GM18519 (cell line): ENCODE measurements at regions not wholly inside any gene's neighbourhood (a gene's known extent, or its start where the extent isn't known, plus 50 kb on each side); places are given as distances from the start of the nearest gene placed in this dataset.
"Not testable (repeated sequence)": the region's sequence is repeated elsewhere in the genome, so short reads cannot be mapped to it uniquely, and the experiment has no call there.

Experiments used
- ATAC-seq: cut with Tn5 transposase; IDR thresholded peaks from one replicate; pipeline ENCODE4 v1.9.1; 2021; ENCODE audit warnings: mild to moderate bottlenecking, moderate library complexity; ENCODE audit not compliant: unreplicated experiment, low FRiP score

DNA sequence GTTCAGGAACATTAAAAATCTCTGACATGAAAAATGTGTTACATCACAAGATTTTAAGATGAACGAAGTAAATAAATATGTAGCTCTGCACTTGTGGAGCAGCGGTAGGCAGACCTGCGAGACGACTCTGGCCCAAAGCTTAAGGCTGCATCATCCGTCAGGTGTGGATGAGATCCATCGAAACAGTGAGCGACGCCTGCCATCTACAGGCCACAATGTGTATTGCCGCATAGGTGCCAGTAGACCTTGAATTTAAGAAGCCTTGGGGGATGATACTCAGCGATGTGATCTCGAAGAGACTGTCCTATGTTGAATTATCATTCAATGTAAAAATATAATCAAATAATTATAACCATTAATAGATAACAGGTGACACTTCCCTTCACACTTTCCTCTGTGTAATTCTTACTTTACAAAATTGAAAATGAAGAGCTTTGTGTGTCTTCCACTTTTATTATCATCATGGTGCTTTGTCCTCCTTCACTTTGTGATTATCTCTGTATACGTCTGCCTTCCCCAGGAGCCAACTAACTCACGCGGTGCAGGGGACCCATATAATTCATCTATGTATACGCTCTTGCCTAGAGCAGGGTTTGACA lies 851.0 kb downstream of the RAB28 start:
- peak; percentile 98 for ATAC-seq

GRCh38 chr4:12615822-12616221 lies 868.3 kb downstream of the RAB28 start:
- ATAC-seq, result no peak

DNA sequence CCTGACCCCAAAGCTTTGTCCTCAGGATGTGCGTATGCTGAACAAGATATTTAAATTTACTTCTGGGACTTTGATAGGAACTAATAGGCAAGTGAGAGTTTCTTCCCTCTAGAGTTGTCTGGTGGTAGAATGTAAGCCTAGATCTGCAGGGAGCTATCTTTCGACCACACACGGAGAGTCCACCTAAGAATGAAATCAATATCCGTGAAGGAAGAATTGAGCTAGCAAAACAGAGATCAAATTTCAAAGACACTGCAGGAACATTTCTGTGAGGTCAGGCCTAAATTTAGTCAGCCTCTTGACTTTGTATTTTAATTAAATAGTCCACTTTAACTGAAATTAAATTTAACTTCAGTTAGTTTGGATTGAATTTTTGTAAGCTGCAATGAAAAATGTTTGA lies 871.3 kb downstream of the RAB28 start:
- no peak for ATAC-seq

GRCh38 chr4:12609212-12609875 lies 874.8 kb downstream of the RAB28 start:
- not testable (repeated sequence) for ATAC-seq

DNA sequence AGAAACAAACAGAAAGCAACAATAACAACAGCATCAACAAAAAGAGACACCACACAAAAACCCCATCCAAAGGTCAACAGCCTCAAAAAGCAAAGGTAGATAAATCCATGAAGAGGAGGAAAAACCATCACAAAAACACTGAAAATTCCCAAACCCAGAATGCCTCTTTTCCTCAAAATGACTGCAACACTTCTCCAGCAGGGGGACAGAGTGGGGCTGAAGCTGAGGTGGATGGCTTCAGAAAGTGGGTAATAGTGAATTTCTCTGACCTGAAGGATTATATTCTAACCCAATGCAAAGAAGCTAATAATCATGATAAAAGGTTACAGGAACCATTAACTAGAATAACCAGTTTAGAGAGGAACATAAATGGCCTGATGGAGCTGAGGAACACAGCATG lies 888.2 kb downstream of the RAB28 start:
- no peak for ATAC-seq

- ATAC-seq, result no peak
Observed at GRCh38 chr4:12595489-12595888, 888.7 kb downstream of the RAB28 start.

- no peak for ATAC-seq
Observed at GRCh38 chr4:12588582-12588981, 895.6 kb downstream of the RAB28 start.

DNA sequence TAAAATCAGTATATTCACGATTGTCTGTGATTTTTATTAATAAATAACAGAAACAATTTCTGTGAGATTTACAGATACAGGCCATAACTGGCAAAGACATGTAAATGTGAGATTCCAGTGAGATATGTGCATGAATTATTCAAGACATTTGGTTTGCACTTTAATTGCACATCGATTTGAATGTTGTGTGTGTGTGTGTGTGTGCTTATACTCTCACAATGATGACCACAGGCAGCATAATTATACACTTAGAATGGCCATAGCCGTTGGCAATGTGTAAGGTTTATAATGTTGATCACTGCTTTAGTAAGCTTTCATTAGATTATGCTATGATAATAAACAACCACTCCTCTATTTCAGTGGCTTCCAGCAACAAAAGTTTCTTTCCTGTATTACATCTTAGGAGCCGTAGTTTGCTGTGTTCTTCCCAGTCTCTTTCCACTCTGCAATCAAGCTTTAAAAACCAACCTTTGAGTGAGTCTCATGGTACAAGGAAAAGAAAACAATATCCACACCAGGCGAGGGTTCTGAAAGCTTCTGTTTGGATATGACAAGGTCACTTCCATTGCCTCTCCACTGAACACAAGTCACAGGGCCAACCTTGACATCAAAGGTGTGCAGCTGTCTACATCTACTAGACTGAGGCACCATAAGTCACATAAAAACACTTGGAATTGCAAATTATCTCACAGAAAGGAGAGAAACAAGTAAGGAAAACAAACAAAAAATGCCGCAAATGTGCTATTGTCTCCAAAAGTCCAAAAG lies 897.7 kb downstream of the RAB28 start:
- ATAC-seq, result no peak

DNA sequence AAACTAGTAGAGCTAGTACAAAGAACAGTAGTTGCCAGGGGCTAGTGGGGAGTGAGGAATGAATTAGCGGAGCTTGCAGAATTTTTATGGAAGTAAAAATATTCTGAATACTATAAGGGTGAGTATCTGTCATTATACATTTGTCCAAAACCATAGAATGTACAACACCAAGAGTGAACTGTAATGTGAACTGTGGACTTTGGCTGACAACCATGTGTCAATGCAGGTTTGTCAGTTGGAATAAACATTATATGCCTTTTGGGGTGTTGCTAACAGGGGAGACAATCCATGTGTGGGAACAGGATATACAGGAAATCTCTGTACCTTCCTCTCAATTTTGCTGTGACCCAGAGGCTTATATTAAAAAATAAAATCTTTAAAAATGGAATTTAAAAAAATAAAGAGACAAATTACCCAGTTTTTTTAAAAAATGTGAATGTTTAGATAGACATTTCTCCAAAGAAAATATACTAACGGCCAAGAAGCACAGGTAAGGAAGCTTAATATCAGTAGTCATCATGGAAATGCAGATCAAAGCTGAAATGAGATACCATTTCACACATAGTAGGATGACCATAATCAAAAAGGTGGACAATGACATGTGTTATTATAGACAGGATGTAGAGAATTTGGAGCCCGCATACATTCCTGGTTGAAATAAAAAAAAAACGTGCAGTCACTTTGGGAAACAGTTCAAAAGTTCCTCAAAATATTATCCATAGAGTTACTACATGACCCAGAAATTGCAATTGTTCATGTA lies 899.8 kb downstream of the RAB28 start:
- ATAC-seq, result no peak

GRCh38 chr4:12583275-12583674 lies 900.9 kb downstream of the RAB28 start:
- ATAC-seq, result no peak

DNA sequence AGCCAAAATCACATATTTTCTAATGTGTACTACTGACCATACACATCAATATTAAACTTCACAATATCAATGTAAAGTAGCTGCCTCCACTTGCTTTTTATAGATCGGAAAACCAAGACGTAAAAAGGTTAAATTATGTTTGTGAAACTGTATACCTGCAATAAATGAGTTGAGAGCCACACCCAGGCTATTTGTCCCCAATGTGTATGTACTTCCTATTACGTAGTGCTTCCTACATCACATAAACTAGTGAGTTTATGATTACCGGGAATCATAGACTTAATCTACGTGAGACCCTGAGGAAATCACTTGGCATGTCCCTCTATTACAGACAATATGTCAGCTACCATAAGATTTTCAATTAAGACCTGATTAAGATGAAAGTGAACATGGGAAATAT lies 903.4 kb downstream of the RAB28 start:
- ATAC-seq, result no peak

- ATAC-seq, result no peak
Observed at GRCh38 chr4:12579172-12579571, 905.0 kb downstream of the RAB28 start.

DNA sequence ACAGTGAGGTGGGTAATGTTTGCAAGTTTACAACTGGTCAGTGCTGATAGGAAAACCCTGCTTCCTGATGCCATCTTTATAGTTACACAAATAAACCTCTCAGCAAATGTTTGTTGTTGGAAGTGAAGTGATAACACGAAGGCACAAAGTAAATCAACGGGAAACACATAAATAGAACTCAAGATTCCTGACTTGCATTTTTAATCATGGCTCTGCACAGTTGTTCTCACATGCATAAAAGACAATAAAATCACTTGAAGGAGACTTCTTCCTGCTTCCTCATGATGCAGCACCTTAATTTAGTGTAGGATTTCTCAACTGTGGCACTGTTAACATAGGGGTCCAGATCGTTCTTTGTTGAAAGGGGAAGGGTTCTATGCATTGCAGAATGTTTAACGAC lies 907.7 kb downstream of the RAB28 start:
- no peak for ATAC-seq

- no peak for ATAC-seq
Observed at GRCh38 chr4:12573716-12574115, 910.4 kb downstream of the RAB28 start.

- ATAC-seq, result no peak
Observed at GRCh38 chr4:12562476-12563140, 921.5 kb downstream of the RAB28 start.

GRCh38 chr4:12562021-12562420 lies 922.1 kb downstream of the RAB28 start:
- ATAC-seq, result no peak

- no peak for ATAC-seq
Observed at GRCh38 chr4:12555011-12555410, 929.1 kb downstream of the RAB28 start.

DNA sequence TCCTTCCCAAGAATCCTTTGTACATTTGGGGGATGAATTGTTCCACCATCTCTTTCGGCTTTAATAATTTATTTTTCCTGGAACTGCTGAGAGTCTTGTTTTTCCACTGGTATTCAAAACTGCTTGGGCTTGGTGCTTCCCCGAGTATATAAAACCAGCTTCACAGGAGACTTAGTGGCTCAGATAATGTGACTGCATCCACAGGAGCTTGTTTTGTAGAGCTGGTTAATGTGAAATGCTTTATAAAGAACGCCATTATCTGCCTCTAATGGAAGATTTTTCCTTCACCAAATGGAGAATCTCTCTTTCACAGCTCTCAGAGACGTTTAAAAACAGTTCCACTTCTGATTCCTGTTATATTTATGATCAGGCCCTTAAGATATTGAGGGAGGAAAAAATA lies 935.5 kb downstream of the RAB28 start:
- ATAC-seq, result no peak

GRCh38 chr4:12545812-12546211 lies 938.3 kb downstream of the RAB28 start:
- ATAC-seq, result no peak

- no peak for ATAC-seq
Observed at GRCh38 chr4:12538162-12538561, 946.0 kb downstream of the RAB28 start.

DNA sequence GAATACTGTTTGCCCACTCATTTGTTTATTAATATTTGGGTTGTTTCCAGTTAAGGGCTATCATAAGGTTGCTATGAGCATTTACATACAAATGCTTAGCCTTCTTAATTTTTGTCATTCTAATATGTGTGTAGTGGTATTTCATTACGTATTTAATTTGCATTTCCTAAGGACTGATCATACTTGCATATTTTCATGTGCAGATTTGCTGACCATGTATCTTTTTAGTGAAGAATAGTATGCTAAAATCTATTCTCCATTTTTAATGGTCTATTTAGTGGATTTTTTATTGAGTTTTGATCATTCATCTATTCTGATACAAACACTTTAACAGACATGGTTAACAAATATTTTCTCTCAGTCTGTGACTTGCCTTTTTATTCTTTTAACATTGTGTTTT lies 949.5 kb downstream of the RAB28 start:
- ATAC-seq, result no peak
